T-cell (primary cell): ENCODE measurements at regions not wholly inside any gene's neighbourhood (a gene's known extent, or its start where the extent isn't known, plus 50 kb on each side); places are given as distances from the start of the nearest gene placed in this dataset.

Source experiments
- ATAC-seq, 4 experiments: fragments of 200-7000 bp in 3 of 4; fragments of 150-1000 bp in 1 of 4; cut with Tn5 transposase; replicated peaks in 1 of 4; 1 replicate in 3 of 4; 2 replicates in 1 of 4; pipeline ENCODE4 v1.10.0; 2021; ENCODE audit warnings: moderate library complexity in 3 of 4, mild to moderate bottlenecking in 2 of 4, moderate number of reproducible peaks in 1 of 4
- CTCF ChIA-PET, 2 donors: fragments of 300-600 bp; sonication (Branson Sonifier 250); formaldehyde crosslinking; loops; one replicate each; lab custom pipeline; 2022; ENCODE audit warnings: antibody characterized with exemption in 2 of 2; lab: Charles Lee
- POLR2A ChIA-PET, 2 donors: fragments of 300-600 bp; sonication (Branson Sonifier 250); formaldehyde crosslinking; loops; one replicate each; lab custom pipeline; 2022; ENCODE audit warnings: antibody characterized with exemption in 2 of 2; lab: Charles Lee
- DNase-seq, 35 experiments: peaks; one replicate each; pipeline versions ENCODE4 v3.0.0 to v3.0.0-alpha.2; 2013 to 2023
- H3K27ac ChIP-seq: one replicate; pipeline ENCODE4 v1.5.1; 2013; ENCODE audit warnings: low read length
- H3K27me3 ChIP-seq, 2 experiments: replicated peaks in 1 of 2; 1 replicate in 1 of 2; 2 replicates in 1 of 2; pipeline versions ENCODE4 v1.6.1 to v1.7.0; 2013; ENCODE audit warnings: low read length in 1 of 2, mixed read lengths in 1 of 2; ENCODE audit not compliant: control insufficient read depth in 2 of 2, insufficient read depth in 2 of 2; ENCODE audit errors: extremely low read depth in 1 of 2
- H3K36me3 ChIP-seq, 2 donors: 1 replicate in 1 of 2; 2 replicates in 1 of 2; pipeline versions ENCODE4 v1.6.1 to v1.7.0; 2013; ENCODE audit warnings: low read length in 1 of 2; ENCODE audit not compliant: control insufficient read depth in 2 of 2, insufficient read depth in 1 of 2; ENCODE audit errors: extremely low read depth in 1 of 2
- H3K4me1 ChIP-seq, 2 experiments: 1 replicate in 1 of 2; 2 replicates in 1 of 2; pipeline versions ENCODE4 v1.6.1 to v1.7.0; 2013; ENCODE audit warnings: low read length in 2 of 2, mixed read lengths in 1 of 2; ENCODE audit not compliant: insufficient read depth in 2 of 2, control insufficient read depth in 1 of 2; ENCODE audit errors: extremely low read depth in 1 of 2
- H3K4me3 ChIP-seq, 2 donors: 1 replicate in 1 of 2; 2 replicates in 1 of 2; pipeline versions ENCODE4 v1.5.1 to v1.7.0; 2013; ENCODE audit warnings: mild to moderate bottlenecking in 2 of 2, low read length in 1 of 2, moderate library complexity in 1 of 2; ENCODE audit not compliant: control insufficient read depth in 1 of 2; ENCODE audit errors: extremely low read depth in 1 of 2
- H3K9me3 ChIP-seq: 2 replicates; pipeline ENCODE4 v1.7.0; 2013
- H3K27ac Mint-ChIP-seq, 2 donors: one replicate each; pipeline ENCODE4 v1.8.0; 2020 to 2021; ENCODE audit warnings: mild to moderate bottlenecking in 2 of 2, mixed read lengths in 2 of 2
- H3K27me3 Mint-ChIP-seq, 2 donors: one replicate each; pipeline ENCODE4 v1.8.0; 2021 to 2022; ENCODE audit warnings: mixed read lengths in 2 of 2
- H3K36me3 Mint-ChIP-seq: one replicate; pipeline ENCODE4 v1.8.0; 2021; ENCODE audit warnings: mixed read lengths
- H3K4me1 Mint-ChIP-seq, 3 donors: one replicate each; pipeline ENCODE4 v1.8.0; 2020 to 2022; ENCODE audit warnings: mixed read lengths in 3 of 3, mild to moderate bottlenecking in 1 of 3
- H3K4me3 Mint-ChIP-seq, 3 donors: one replicate each; pipeline ENCODE4 v1.8.0; 2020 to 2022; ENCODE audit warnings: mild to moderate bottlenecking in 3 of 3, mixed read lengths in 3 of 3, moderate library complexity in 3 of 3
- H3K9me3 Mint-ChIP-seq, 3 donors: one replicate each; pipeline ENCODE4 v1.8.0; 2020 to 2022; ENCODE audit warnings: mixed read lengths in 3 of 3
- WGBS: methylation state at CpG from one replicate; pipeline ENCODE4 v1.1.5; 2013; ENCODE audit warnings: missing lambda C conversion rate; ENCODE audit not compliant: insufficient coverage; 5-methylcytosine and 5-hydroxymethylcytosine counted together

GRCh38 chr1:108033550-108033951 is 68.6 kb upstream of the VAV3 start:
- no peak for ATAC-seq
- H3K4me3 Mint-ChIP-seq: no peak overlapping the region
- H3K4me3 ChIP-seq: no peak overlapping the region
- ChIA-PET POLR2A (no interaction called here), CTCF (interaction anchor here (0.8 to 1.0 kb wide), 2 partner anchors 13 to 70 kb away, joined by 3 read pairs; no protein-coding TSS in a partner anchor)
- no peaks in the 10 kb centered on the region for H3K27me3 ChIP-seq
- H3K36me3 Mint-ChIP-seq: no peaks in the 10 kb centered on the region
- DNase-seq: no peak
- H3K9me3 Mint-ChIP-seq: no peaks in the 10 kb centered on the region
- no peaks in the 10 kb centered on the region for H3K36me3 ChIP-seq
- no CpG with 5 or more reads among the region's 2 CpGs for WGBS
- no peak overlapping the region for H3K27ac ChIP-seq
- no peaks in the 10 kb centered on the region for H3K27me3 Mint-ChIP-seq
- H3K4me1 ChIP-seq: no peaks in the 10 kb centered on the region
- no peak overlapping the region for H3K27ac Mint-ChIP-seq
- H3K9me3 ChIP-seq: no peaks in the 10 kb centered on the region
- H3K4me1 Mint-ChIP-seq: peaks cover 0 to 6% (median 0%) of the 10 kb centered on the region in 3 donors

- Histone ChIP-seq H3K27me3 (no peaks in the 10 kb centered on the region), H3K4me1 (no peaks in the 10 kb centered on the region), H3K27ac (no peak overlapping the region), H3K4me3 (no peak overlapping the region), H3K9me3 (no peaks in the 10 kb centered on the region), H3K36me3 (no peaks in the 10 kb centered on the region)
- ChIA-PET CTCF (no interaction called here), POLR2A (no interaction called here)
- Mint-ChIP-seq H3K36me3 (no peaks in the 10 kb centered on the region), H3K4me1 (no peaks in the 10 kb centered on the region), H3K27me3 (no peaks in the 10 kb centered on the region), H3K27ac (no peak overlapping the region), H3K4me3 (no peak overlapping the region), H3K9me3 (no peaks in the 10 kb centered on the region)
- WGBS: 17% methylated on average over 1 of the region's 1 CpG
- no peak for ATAC-seq
- no peak for DNase-seq
Observed at GRCh38 chr1:108028841-108029388, 63.9 kb upstream of the VAV3 start.

- H3K27ac ChIP-seq: no peak overlapping the region
- ATAC-seq (no peak), DNase-seq (no peak)
- H3K4me1 Mint-ChIP-seq: no peaks in the 10 kb centered on the region
- no peaks in the 10 kb centered on the region for H3K36me3 ChIP-seq
- H3K4me3 ChIP-seq: no peak overlapping the region
- WGBS: no CpG with 5 or more reads among the region's 1 CpG
- no peaks in the 10 kb centered on the region for H3K36me3 Mint-ChIP-seq
- ChIA-PET POLR2A (no interaction called here), CTCF (no interaction called here)
- no peaks in the 10 kb centered on the region for H3K27me3 Mint-ChIP-seq
- no peaks in the 10 kb centered on the region for H3K9me3 Mint-ChIP-seq
- H3K4me3 Mint-ChIP-seq: no peak overlapping the region
- no peaks in the 10 kb centered on the region for H3K27me3 ChIP-seq
- H3K27ac Mint-ChIP-seq: no peak overlapping the region
- H3K4me1 ChIP-seq: no peaks in the 10 kb centered on the region
- no peaks in the 10 kb centered on the region for H3K9me3 ChIP-seq
Observed at GRCh38 chr1:108027389-108027788, 62.4 kb upstream of the VAV3 start.

GRCh38 chr1:108017698-108018097 is 52.7 kb upstream of the VAV3 start:
- no peaks in the 10 kb centered on the region for H3K9me3 ChIP-seq
- no peaks in the 10 kb centered on the region for H3K4me1 Mint-ChIP-seq
- no peaks in the 10 kb centered on the region for H3K9me3 Mint-ChIP-seq
- no peak overlapping the region for H3K4me3 Mint-ChIP-seq
- no peaks in the 10 kb centered on the region for H3K27me3 ChIP-seq
- DNase-seq (no peak), ATAC-seq (no peak)
- H3K27ac ChIP-seq: no peak overlapping the region
- no peaks in the 10 kb centered on the region for H3K36me3 Mint-ChIP-seq
- H3K36me3 ChIP-seq: no peaks in the 10 kb centered on the region
- H3K27me3 Mint-ChIP-seq: no peaks in the 10 kb centered on the region
- no peak overlapping the region for H3K4me3 ChIP-seq
- ChIA-PET POLR2A (no interaction called here), CTCF (no interaction called here)
- H3K4me1 ChIP-seq: no peaks in the 10 kb centered on the region
- 50% methylated on average over 1 of the region's 1 CpG for WGBS
- no peak overlapping the region for H3K27ac Mint-ChIP-seq

GRCh38 chr1:108016451-108016920 is 51.5 kb upstream of the VAV3 start:
- DNase-seq (no peak), ATAC-seq (no peak)
- POLR2A ChIA-PET: no interaction called here
- H3K27me3 Mint-ChIP-seq: no peaks in the 10 kb centered on the region
- no peaks in the 10 kb centered on the region for H3K4me1 Mint-ChIP-seq
- no peak overlapping the region for H3K27ac Mint-ChIP-seq
- no peaks in the 10 kb centered on the region for H3K9me3 Mint-ChIP-seq
- no peaks in the 10 kb centered on the region for H3K36me3 Mint-ChIP-seq
- 76% methylated on average over 2 of the region's 4 CpGs for WGBS
- H3K4me3 Mint-ChIP-seq: no peak overlapping the region
- Histone ChIP-seq H3K27me3 (no peaks in the 10 kb centered on the region), H3K27ac (no peak overlapping the region), H3K36me3 (no peaks in the 10 kb centered on the region), H3K4me1 (no peaks in the 10 kb centered on the region), H3K4me3 (no peak overlapping the region), H3K9me3 (no peaks in the 10 kb centered on the region)
- CTCF ChIA-PET: no interaction called here
